ENCODE measurements at regions not wholly inside any gene's neighbourhood (a gene's known extent, or its start where the extent isn't known, plus 50 kb on each side); places are given as distances from the start of the nearest gene placed in this dataset.

- ChIA-PET CTCF (no interaction called here), POLR2A (no interaction called here)
- no peaks in the 10 kb centered on the region for H3K9me3 Mint-ChIP-seq
- H3K27ac Mint-ChIP-seq: no peak overlapping the region
- H3K27me3 Mint-ChIP-seq: no peaks in the 10 kb centered on the region
- no peaks in the 10 kb centered on the region for H3K4me1 Mint-ChIP-seq
- no peaks in the 10 kb centered on the region for H3K36me3 Mint-ChIP-seq (ENCODE audit: low read depth)
- H3K4me3 Mint-ChIP-seq: no peak overlapping the region
- DNase-seq: no peak
These were observed 52.4 kb upstream of the TRIO start for GRCh38 chr5:14090755-14091154.

GRCh38 chr5:14090290-14090689 is 52.9 kb upstream of the TRIO start:
- ChIA-PET CTCF (interaction anchor here (0.6 kb wide), 1 partner anchor 34 kb away, joined by 3 read pairs; no protein-coding TSS in a partner anchor), POLR2A (no interaction called here)
- DNase-seq: no peak
- H3K4me3 Mint-ChIP-seq: no peak overlapping the region
- no peaks in the 10 kb centered on the region for H3K27me3 Mint-ChIP-seq
- no peak overlapping the region for H3K27ac Mint-ChIP-seq
- H3K9me3 Mint-ChIP-seq: no peaks in the 10 kb centered on the region
- no peaks in the 10 kb centered on the region for H3K36me3 Mint-ChIP-seq (ENCODE audit: low read depth)
- no peaks in the 10 kb centered on the region for H3K4me1 Mint-ChIP-seq

- no peaks in the 10 kb centered on the region for H3K36me3 Mint-ChIP-seq (ENCODE audit: low read depth)
- ChIA-PET CTCF (no interaction called here), POLR2A (no interaction called here)
- H3K9me3 Mint-ChIP-seq: no peaks in the 10 kb centered on the region
- no peaks in the 10 kb centered on the region for H3K4me1 Mint-ChIP-seq
- DNase-seq: no peak
- no peaks in the 10 kb centered on the region for H3K27me3 Mint-ChIP-seq
- no peak overlapping the region for H3K27ac Mint-ChIP-seq
- H3K4me3 Mint-ChIP-seq: no peak overlapping the region
These were observed 53.9 kb upstream of the TRIO start for GRCh38 chr5:14089198-14089597.

- H3K4me3 Mint-ChIP-seq: no peak overlapping the region
- POLR2A ChIA-PET: no interaction called here
- DNase-seq: no peak
- H3K36me3 Mint-ChIP-seq (ENCODE audit: low read depth): no peaks in the 10 kb centered on the region
- H3K4me1 Mint-ChIP-seq: no peaks in the 10 kb centered on the region
- H3K27ac Mint-ChIP-seq: no peak overlapping the region
- no peaks in the 10 kb centered on the region for H3K9me3 Mint-ChIP-seq
- CTCF ChIA-PET: no interaction called here
- H3K27me3 Mint-ChIP-seq: no peaks in the 10 kb centered on the region
These were observed 56.9 kb upstream of the TRIO start for GRCh38 chr5:14086261-14086660.

GRCh38 chr5:14082973-14083372 is 60.2 kb upstream of the TRIO start:
- no peak for DNase-seq
- H3K4me1 Mint-ChIP-seq: no peaks in the 10 kb centered on the region
- POLR2A ChIA-PET: no interaction called here
- no peaks in the 10 kb centered on the region for H3K36me3 Mint-ChIP-seq (ENCODE audit: low read depth)
- no peaks in the 10 kb centered on the region for H3K9me3 Mint-ChIP-seq
- CTCF ChIA-PET: no interaction called here
- no peak overlapping the region for H3K4me3 Mint-ChIP-seq
- no peaks in the 10 kb centered on the region for H3K27me3 Mint-ChIP-seq
- no peak overlapping the region for H3K27ac Mint-ChIP-seq

- no peak for DNase-seq
- Mint-ChIP-seq H3K36me3 (ENCODE audit: low read depth) (no peaks in the 10 kb centered on the region), H3K9me3 (no peaks in the 10 kb centered on the region), H3K27me3 (no peaks in the 10 kb centered on the region), H3K4me1 (no peaks in the 10 kb centered on the region), H3K27ac (no peak overlapping the region), H3K4me3 (no peak overlapping the region)
- ChIA-PET POLR2A (no interaction called here), CTCF (no interaction called here)
These were observed 60.6 kb upstream of the TRIO start for GRCh38 chr5:14082523-14082922.

- Mint-ChIP-seq H3K27me3 (no peaks in the 10 kb centered on the region), H3K4me3 (no peak overlapping the region), H3K27ac (no peak overlapping the region), H3K4me1 (no peaks in the 10 kb centered on the region), H3K36me3 (ENCODE audit: low read depth) (no peaks in the 10 kb centered on the region), H3K9me3 (no peaks in the 10 kb centered on the region)
- no peak for DNase-seq
- CTCF ChIA-PET: no interaction called here
- POLR2A ChIA-PET: no interaction called here
These were observed 61.4 kb upstream of the TRIO start for GRCh38 chr5:14081791-14082190.

GRCh38 chr5:14078716-14079115 is 64.4 kb upstream of the TRIO start:
- CTCF ChIA-PET: no interaction called here
- POLR2A ChIA-PET: no interaction called here
- Mint-ChIP-seq H3K36me3 (ENCODE audit: low read depth) (no peaks in the 10 kb centered on the region), H3K4me1 (no peaks in the 10 kb centered on the region), H3K27me3 (no peaks in the 10 kb centered on the region), H3K4me3 (no peak overlapping the region), H3K27ac (no peak overlapping the region), H3K9me3 (no peaks in the 10 kb centered on the region)
- no peak for DNase-seq

GRCh38 chr5:14077501-14077900 is 65.6 kb upstream of the TRIO start:
- no peak for DNase-seq
- Mint-ChIP-seq H3K4me1 (no peaks in the 10 kb centered on the region), H3K36me3 (ENCODE audit: low read depth) (no peaks in the 10 kb centered on the region), H3K9me3 (no peaks in the 10 kb centered on the region), H3K27ac (no peak overlapping the region), H3K4me3 (no peak overlapping the region), H3K27me3 (no peaks in the 10 kb centered on the region)
- CTCF ChIA-PET: no interaction called here
- POLR2A ChIA-PET: no interaction called here

GRCh38 chr5:14076561-14076960 is 66.6 kb upstream of the TRIO start:
- Mint-ChIP-seq H3K36me3 (ENCODE audit: low read depth) (no peaks in the 10 kb centered on the region), H3K27ac (no peak overlapping the region), H3K27me3 (no peaks in the 10 kb centered on the region), H3K4me1 (no peaks in the 10 kb centered on the region), H3K4me3 (no peak overlapping the region), H3K9me3 (no peaks in the 10 kb centered on the region)
- POLR2A ChIA-PET: no interaction called here
- DNase-seq: no peak
- CTCF ChIA-PET: no interaction called here

- Mint-ChIP-seq H3K4me1 (no peaks in the 10 kb centered on the region), H3K36me3 (ENCODE audit: low read depth) (no peaks in the 10 kb centered on the region), H3K27ac (no peak overlapping the region), H3K4me3 (no peak overlapping the region), H3K27me3 (no peaks in the 10 kb centered on the region), H3K9me3 (no peaks in the 10 kb centered on the region)
- POLR2A ChIA-PET: no interaction called here
- DNase-seq: no peak
- CTCF ChIA-PET: no interaction called here
These were observed 67.2 kb upstream of the TRIO start for GRCh38 chr5:14075937-14076336.

- ChIA-PET CTCF (interaction anchor here (0.6 to 0.7 kb wide), 3 partner anchors 49 to 84 kb away, joined by 3 to 5 read pairs (median 3); no protein-coding TSS in a partner anchor), POLR2A (no interaction called here)
- DNase-seq: no peak
- Mint-ChIP-seq H3K27me3 (no peaks in the 10 kb centered on the region), H3K36me3 (ENCODE audit: low read depth) (no peaks in the 10 kb centered on the region), H3K4me3 (no peak overlapping the region), H3K9me3 (no peaks in the 10 kb centered on the region), H3K4me1 (no peaks in the 10 kb centered on the region), H3K27ac (no peak overlapping the region)
These were observed 71.7 kb upstream of the TRIO start for GRCh38 chr5:14071433-14071832.

GRCh38 chr5:14069021-14069420 is 74.1 kb upstream of the TRIO start:
- ChIA-PET CTCF (no interaction called here), POLR2A (no interaction called here)
- no peaks in the 10 kb centered on the region for H3K9me3 Mint-ChIP-seq

GRCh38 chr5:14068136-14068535 is 75.0 kb upstream of the TRIO start:
- Mint-ChIP-seq H3K36me3 (ENCODE audit: low read depth) (no peaks in the 10 kb centered on the region), H3K9me3 (no peaks in the 10 kb centered on the region)

More at GRCh38 chr5:14069021-14069420, 74.1 kb upstream of the TRIO start:
- Mint-ChIP-seq H3K27ac (no peak overlapping the region), H3K4me1 (no peaks in the 10 kb centered on the region), H3K27me3 (no peaks in the 10 kb centered on the region), H3K36me3 (ENCODE audit: low read depth) (no peaks in the 10 kb centered on the region), H3K4me3 (no peak overlapping the region)
- DNase-seq: no peak

GRCh38 chr5:14066326-14066725 is 76.8 kb upstream of the TRIO start:
- ChIA-PET CTCF (no interaction called here), POLR2A (no interaction called here)
- Mint-ChIP-seq H3K4me1 (no peaks in the 10 kb centered on the region), H3K9me3 (no peaks in the 10 kb centered on the region), H3K27ac (no peak overlapping the region), H3K4me3 (no peak overlapping the region), H3K27me3 (no peaks in the 10 kb centered on the region), H3K36me3 (ENCODE audit: low read depth) (no peaks in the 10 kb centered on the region)
- DNase-seq: no peak

More at GRCh38 chr5:14068136-14068535, 75.0 kb upstream of the TRIO start:
- no peak for DNase-seq
- no peaks in the 10 kb centered on the region for H3K27me3 Mint-ChIP-seq
- H3K4me3 Mint-ChIP-seq: no peak overlapping the region
- H3K4me1 Mint-ChIP-seq: no peaks in the 10 kb centered on the region
- ChIA-PET CTCF (no interaction called here), POLR2A (no interaction called here)
- no peak overlapping the region for H3K27ac Mint-ChIP-seq
